A673 (cell line): ENCODE measurements at regions not wholly inside any gene's neighbourhood (a gene's known extent, or its start where the extent isn't known, plus 50 kb on each side); places are given as distances from the start of the nearest gene placed in this dataset.

ENCODE experiments used
- BruUV-seq: library from RNA; stranded (reverse); fragments of 400-500 nt; replicated peaks from 2 replicates; lab custom pipeline; 2021; lab: Mats Ljungman, UMichigan
- CTCF ChIA-PET: fragments of 300-600 bp; sonication (Branson Sonifier 250); formaldehyde crosslinking; loops from one replicate; lab custom pipeline; 2022; ENCODE audit warnings: antibody characterized with exemption; lab: Charles Lee
- POLR2A ChIA-PET: fragments of 300-600 bp; sonication (Branson Sonifier 250); formaldehyde crosslinking; loops from one replicate; lab custom pipeline; 2022; ENCODE audit warnings: antibody characterized with exemption; ENCODE audit not compliant: low non-redundant PET; lab: Charles Lee
- DNase-seq: peaks from one replicate; pipeline ENCODE4 v3.0.0-alpha.2; 2015; ENCODE audit warnings: low spot score
- H3K27ac ChIP-seq: fragments of 200-600 bp; sonication (generic); 2 replicates; pipeline ENCODE4 v1.5.1; 2016; ENCODE audit warnings: mixed run types, low read depth, mild to moderate bottlenecking, mixed read lengths, antibody characterized with exemption, low read length; ENCODE audit not compliant: poor library complexity, severe bottlenecking
- H3K27me3 ChIP-seq: fragments of 200-600 bp; sonication (generic); replicated peaks from 2 replicates; pipeline ENCODE4 v1.6.1; 2017; ENCODE audit warnings: mixed run types, low read depth, mild to moderate bottlenecking, mixed read lengths, antibody characterized with exemption, low read length; ENCODE audit not compliant: insufficient read depth, poor library complexity
- H3K36me3 ChIP-seq: fragments of 200-600 bp; sonication (generic); 2 replicates; pipeline ENCODE4 v1.6.1; 2016; ENCODE audit warnings: mixed run types, mild to moderate bottlenecking, mixed read lengths, antibody characterized with exemption, low read length; ENCODE audit not compliant: insufficient read depth, poor library complexity, severe bottlenecking
- H3K4me1 ChIP-seq: fragments of 200-600 bp; sonication (generic); 2 replicates; pipeline ENCODE4 v1.6.1; 2017; ENCODE audit warnings: mixed run types, mild to moderate bottlenecking, mixed read lengths, antibody characterized with exemption, low read length; ENCODE audit not compliant: insufficient read depth, poor library complexity, severe bottlenecking
- H3K4me3 ChIP-seq: fragments of 200-600 bp; sonication (generic); 2 replicates; pipeline ENCODE4 v1.5.1; 2016; ENCODE audit warnings: low read depth, mixed run types, mild to moderate bottlenecking, mixed read lengths, low read length; ENCODE audit not compliant: poor library complexity, severe bottlenecking
- H3K9me3 ChIP-seq: fragments of 200-600 bp; sonication (generic); 2 replicates; pipeline ENCODE4 v1.6.1; 2016; ENCODE audit warnings: mixed run types, low read depth, mild to moderate bottlenecking, mixed read lengths, antibody characterized with exemption, low read length; ENCODE audit not compliant: poor library complexity, severe bottlenecking
- CTCF ChIP-seq: fragments of 300-800, 200-600 bp; sonication (generic); conservative IDR thresholded peaks from 2 replicates; pipeline ENCODE4 v1.5.1; 2017; ENCODE audit warnings: low read depth, mild to moderate bottlenecking, antibody characterized with exemption, low read length, moderate library complexity, mixed read lengths
- EZH2 ChIP-seq: fragments of 200-600 bp; sonication (generic); IDR thresholded peaks from 2 replicates; pipeline ENCODE4 v1.6.1; 2017; ENCODE audit warnings: borderline replicate concordance, low read depth, mild to moderate bottlenecking, mixed read lengths, antibody characterized with exemption, low read length; ENCODE audit not compliant: poor library complexity, severe bottlenecking
- intact Hi-C: fragments of 100-400 bp; cut with micrococcal nuclease; formaldehyde crosslinking; loops from one replicate; pipeline ENCODE4 v1.10.0; 2022; ENCODE audit not compliant: unreplicated experiment

GRCh38 chr22:48316257-48317250 is 1511.1 kb downstream of the BRD1 start:
- H3K4me3 ChIP-seq, result no peak overlapping the region
- no TSS peak for BruUV-seq
- H3K27me3 ChIP-seq, result no peaks in the 10 kb centered on the region
- intact Hi-C loops, result no loop called here
- peaks cover 3% of the 10 kb centered on the region for H3K9me3 ChIP-seq
- ChIA-PET POLR2A (no interaction called here), CTCF (no interaction called here)
- no peaks in the 10 kb centered on the region for H3K4me1 ChIP-seq
- no peak overlapping the region for H3K27ac ChIP-seq
- DNase-seq, result no peak
- H3K36me3 ChIP-seq, result no peaks in the 10 kb centered on the region
- TF ChIP-seq CTCF (no peak), EZH2 (no peak)

GRCh38 chr22:48315439-48316256 is 1512.0 kb downstream of the BRD1 start:
- Histone ChIP-seq H3K27ac (no peak overlapping the region), H3K4me3 (no peak overlapping the region), H3K4me1 (no peaks in the 10 kb centered on the region), H3K9me3 (peaks cover 3% of the 10 kb centered on the region), H3K36me3 (no peaks in the 10 kb centered on the region), H3K27me3 (no peaks in the 10 kb centered on the region)
- TF ChIP-seq EZH2, result no peak
- TF ChIP-seq CTCF, result no peak
- intact Hi-C loops, result no loop called here
- DNase-seq, result no peak
- POLR2A ChIA-PET, result no interaction called here
- CTCF ChIA-PET, result no interaction called here
- BruUV-seq, result no TSS peak

GRCh38 chr22:48314073-48314472 is 1513.6 kb downstream of the BRD1 start:
- H3K4me1 ChIP-seq, result no peaks in the 10 kb centered on the region
- no peak overlapping the region for H3K4me3 ChIP-seq
- no peak for TF ChIP-seq CTCF
- TF ChIP-seq EZH2, result no peak
- CTCF ChIA-PET, result no interaction called here
- no TSS peak for BruUV-seq
- H3K9me3 ChIP-seq, result peaks cover 3% of the 10 kb centered on the region
- no peak overlapping the region for H3K27ac ChIP-seq
- intact Hi-C loops, result no loop called here
- no peaks in the 10 kb centered on the region for H3K36me3 ChIP-seq
- no peak for DNase-seq
- no peaks in the 10 kb centered on the region for H3K27me3 ChIP-seq
- POLR2A ChIA-PET, result no interaction called here
